Activated CD4-positive, alpha-beta T cell treated with anti-CD3 and anti-CD28 coated beads, Interleukin-2, Interleukin-4, amounts not matched to agents 100 ng/mL and 50 ng/mL, durations not matched to agents 16 hours and 8 hours (primary cell): ENCODE measurements at regions not wholly inside any gene's neighbourhood (a gene's known extent, or its start where the extent isn't known, plus 50 kb on each side); places are given as distances from the start of the nearest gene placed in this dataset.
A peak's percentile ranks its signal among the peaks of the same experiment; 100 is the strongest.

Experiments used
- DNase-seq: peaks from one replicate; pipeline ENCODE4 v3.0.0-alpha.2; 2020; ENCODE audit warnings: low spot score

DNA sequence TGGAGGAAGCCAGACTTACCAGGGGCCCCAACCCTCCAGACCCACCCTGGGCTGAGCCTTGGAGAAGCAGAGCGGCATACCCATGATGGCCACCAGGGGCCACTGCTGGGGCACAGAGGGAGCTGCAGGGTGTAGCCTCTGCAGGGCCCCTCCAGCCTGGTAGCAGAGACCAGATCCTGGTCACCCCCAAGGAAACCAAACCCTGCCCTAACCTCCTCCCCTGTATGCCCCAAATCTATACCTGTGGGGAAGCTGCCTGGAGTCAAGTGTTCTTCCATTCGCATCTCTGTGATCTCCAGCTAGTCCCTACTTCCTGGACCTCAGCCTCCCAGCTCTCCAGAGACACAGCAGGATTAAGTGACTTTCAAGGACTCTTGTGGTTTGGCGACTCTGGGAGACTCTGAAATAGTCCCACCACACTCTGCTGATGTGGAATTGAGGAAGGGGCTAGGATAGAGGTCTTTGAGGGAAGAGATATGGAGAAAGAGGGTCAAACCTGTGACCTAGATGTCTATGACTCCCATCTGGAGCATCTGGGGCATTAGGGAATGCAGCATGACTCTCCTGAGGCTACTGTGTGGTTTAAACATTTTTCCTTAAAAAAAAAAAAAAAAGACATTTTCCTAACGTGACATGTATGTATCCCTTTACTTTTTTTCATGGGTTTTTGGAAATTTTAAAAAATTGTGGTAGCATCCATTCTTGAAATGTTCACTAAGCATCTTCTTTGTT, 119.2 kb upstream of the IPO9 start:
- DNase-seq, result peak; percentile 60

DNA sequence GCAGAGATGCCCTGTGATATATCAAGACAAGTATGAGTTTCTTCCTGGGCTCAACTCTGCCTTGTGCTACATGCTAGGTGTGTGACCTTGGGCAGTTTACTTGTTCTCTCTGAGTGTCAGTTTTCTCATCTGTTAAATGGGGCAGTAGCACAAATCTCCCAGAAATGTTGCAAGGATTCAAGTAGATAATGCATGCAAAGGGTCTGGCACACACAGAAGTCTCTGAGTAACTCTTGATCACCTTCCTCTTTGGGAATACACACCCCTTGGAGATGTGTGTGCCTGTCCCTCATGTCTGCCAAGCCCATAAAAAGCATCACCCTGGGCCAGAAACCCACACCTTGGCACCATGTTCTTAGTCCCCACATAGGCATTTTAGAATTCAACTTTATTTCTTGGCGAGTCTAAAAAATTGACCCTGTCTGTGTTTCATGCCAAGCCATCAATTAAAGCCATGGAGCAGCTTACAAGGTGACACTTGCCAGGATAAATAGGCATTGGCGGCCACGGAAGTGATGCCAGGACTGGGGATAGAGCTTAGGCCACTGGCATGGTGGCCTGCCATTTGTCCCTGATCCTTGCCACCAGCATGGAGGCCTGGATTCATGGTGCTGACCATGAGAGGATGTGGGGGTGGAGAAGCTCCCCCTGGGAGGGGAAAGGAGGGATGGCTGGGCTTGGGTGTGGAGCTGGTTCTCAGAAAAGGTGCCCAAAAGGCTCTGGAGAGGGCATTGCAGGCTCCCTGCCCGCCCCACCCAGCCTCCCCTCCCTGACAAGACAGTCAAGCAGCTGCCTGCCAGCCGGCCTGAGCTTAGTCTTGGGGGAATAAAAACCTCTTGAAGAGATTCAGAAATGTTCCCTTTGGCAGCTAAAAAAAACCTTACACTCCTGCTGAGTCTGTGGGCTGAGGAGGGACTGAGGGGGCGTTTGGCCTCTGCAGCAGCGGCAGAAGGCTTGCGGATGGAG, 118.0 kb upstream of the IPO9 start:
- DNase-seq, result no peak

DNA sequence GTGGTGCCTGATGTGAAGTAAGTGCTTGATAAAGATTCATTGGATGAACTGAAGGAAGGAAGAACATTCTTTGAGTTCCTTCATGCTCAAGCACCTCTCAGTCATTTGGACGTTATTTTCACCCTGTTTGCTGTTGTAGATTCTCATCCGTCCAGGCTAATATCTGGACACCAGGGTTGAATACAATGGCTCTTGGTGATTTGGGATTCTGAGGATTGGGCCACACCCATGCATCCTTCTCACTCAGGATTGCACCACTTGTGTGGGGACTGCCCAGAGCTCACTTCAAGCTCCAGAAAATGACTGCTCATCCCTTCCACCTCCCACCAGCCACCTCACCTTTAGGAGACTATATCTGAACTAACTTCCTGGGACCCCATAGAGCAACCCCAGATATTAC, 117.1 kb upstream of the IPO9 start:
- no peak for DNase-seq

DNA sequence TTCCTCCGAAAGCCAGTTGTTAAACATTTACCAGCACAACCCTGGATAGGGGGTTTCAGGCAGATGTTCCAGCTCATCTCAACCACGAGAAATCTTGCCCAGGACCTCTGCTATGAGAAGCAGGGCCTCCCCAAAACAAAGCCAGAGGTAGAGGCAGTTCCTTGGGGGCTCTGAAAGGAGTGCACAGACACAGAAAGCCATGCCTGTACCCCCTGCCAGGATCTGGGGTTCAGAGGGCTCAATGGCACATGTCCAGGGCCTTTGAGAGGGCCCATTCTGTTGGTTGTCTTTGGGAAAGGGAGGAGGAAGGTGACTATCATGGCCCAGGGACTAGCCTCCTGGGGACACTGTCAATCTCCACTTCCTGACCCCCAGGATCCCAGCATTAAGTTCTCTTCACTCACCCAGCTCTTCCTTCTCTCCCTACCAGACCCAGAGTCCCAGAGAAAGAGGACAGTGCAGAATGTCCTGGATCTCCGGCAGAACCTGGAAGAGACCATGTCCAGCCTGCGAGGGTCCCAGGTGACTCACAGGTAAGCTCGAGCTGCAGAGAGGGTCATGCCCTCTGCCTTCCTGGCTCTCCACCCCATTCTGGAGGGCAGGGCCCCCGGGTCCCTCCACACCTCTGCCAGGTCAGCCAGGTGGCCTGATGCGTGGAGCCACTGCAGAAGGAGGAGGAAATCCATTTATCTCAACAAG, 116.4 kb upstream of the IPO9 start:
- no peak for DNase-seq

DNA sequence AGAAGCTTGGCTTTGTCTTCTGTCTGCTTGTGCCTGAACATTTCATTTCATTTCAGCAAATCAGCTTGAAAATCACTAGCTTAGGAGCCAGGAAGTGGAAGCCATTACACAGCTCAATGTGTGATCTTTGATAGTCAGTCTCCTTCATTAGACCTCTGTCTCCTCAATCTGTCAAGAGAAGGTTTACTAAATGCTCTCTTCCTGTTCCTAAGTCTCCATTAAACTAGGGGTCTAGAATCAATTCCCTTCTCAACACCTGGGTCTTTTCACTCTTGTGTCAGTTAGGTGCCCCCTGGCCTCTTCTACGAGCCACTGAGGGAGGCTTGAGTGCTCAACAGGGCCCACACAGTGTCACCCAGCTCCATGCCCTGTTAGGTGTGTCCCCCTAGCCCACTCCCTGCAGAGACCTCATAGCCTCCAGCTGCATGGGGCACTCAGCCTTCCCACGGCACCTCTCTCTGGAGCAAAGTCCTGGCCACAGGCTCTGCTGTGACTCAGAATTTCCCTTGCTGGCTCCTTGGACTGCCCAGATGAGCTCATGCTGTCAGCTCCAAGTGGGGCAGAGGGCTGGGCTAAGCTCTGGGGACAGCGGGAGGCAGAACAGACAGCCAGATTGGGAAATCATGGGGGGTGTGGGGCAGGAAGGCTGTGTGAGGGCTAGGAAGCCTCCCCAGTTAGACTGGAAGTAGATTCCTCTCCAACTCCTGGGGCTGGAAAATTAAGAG, 115.7 kb upstream of the IPO9 start:
- DNase-seq, result no peak

DNA sequence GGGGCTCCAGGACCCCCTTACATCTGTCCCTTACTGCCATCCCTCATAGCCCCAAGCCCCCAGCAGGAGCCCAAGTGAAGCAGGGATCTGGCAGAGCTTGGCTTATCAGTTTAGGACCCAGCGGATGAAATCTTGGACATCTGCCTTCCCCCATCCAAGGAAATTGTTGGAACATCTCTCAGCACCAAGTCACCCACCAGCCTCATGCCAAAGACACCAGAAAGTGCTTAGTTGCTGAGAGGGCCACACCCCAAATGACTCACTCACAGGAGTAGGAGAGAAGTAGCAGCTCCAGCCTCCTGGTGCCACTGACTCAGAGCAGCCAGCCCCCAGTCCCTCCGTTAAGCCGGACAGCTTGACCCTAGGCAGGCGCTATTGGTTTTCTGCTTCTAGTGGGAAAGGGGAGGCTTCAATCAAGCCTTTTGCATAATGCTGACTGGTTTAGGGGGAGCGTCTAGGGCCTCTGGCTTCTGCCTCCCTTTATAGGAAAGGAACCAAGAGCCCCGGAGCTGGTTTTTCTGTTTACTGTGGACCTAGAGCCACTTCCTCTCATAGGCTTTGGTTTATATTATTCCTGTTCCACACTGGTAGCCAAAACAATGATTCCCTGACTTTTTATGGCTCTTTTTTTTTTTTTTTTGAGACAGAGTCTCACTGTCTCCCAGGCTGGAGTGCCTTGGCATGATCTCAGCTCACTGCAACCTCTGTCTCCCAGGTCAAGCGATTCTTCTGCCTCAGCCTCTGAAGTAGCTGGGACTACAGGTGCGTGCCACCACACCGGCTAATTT, 114.2 kb upstream of the IPO9 start:
- no peak for DNase-seq

DNA sequence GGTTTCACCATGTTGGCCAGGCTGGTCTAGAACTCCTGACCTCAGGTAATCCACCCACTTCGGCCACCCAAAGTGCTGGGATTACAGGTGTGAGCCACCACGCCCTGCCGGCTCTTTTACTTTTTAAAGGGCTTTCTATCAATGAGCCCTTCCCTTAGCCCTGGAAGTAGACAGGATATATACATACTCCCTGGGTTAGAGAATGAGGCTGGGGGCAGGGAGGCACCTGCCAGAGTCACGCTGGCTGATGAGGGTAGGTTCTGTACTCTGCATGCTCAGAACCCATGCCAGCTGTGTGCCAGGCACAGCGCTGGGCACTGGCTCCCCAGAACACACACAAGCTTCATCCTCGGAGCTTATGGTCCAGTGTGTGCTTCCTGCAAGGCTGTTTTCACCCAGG, 113.6 kb upstream of the IPO9 start:
- no peak for DNase-seq

DNA sequence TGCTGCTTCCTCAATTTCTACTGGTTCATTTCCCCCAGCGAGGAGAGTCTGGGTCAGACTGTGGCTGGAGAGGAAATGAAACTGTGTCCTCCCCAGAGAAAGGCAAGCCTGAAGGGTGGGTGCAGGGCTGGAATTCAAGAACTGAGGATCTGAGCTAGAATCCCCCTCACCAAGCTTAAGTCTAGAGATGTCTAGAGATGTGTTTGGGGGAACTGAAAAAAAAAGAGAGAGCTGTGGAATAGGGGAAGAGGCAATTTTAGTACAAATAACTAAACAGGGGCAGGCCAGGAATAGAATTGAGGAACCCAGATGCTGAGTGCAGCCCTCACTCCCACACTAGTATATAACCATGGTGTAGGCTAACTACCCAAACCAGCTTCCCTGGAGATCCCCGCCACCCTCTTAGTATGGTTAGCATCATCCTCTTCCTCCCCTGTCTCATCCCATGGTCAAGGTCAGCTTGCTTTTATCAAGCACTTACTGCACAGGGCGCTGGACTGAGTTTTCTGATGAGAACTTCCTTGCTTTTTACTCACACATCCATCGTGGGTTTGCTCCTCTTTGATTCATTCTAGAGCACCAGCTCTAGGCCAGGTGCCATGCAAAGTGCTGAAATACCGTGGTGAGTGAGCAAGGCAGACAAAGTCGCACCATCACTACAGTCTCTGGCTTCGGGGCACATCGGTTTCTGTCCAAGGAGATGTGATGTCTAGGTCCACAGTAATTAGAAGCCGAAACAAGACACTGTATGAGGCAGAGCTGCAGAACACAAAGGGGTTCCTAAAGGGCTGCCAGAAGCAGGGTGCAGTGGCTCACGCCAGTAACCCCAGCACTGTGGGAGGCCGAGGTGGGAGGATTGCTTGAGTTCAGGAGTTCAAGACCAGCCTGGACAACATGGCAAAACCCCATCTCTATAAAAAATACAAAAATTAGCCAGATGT, 112.9 kb upstream of the IPO9 start:
- no peak for DNase-seq

DNA sequence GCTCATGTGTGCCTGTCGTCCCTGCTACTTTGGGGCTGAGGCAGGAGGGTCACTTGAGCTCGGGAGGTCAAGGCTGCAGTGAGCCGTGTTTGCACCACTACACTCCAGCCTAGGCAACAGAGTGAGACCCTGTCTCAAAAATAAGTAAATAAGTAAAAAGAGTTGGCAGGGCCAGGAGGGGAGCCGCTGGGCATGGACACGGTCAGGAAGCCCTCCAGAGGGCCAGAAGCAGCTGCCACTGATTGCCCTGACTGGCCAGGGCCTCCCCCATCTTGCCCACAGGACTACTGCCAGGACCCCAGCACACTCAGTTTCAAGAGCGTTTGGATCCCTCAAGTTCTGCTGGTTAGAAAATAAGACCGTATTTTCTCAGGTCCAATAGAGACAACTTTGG, 112.2 kb upstream of the IPO9 start:
- DNase-seq, result no peak

DNA sequence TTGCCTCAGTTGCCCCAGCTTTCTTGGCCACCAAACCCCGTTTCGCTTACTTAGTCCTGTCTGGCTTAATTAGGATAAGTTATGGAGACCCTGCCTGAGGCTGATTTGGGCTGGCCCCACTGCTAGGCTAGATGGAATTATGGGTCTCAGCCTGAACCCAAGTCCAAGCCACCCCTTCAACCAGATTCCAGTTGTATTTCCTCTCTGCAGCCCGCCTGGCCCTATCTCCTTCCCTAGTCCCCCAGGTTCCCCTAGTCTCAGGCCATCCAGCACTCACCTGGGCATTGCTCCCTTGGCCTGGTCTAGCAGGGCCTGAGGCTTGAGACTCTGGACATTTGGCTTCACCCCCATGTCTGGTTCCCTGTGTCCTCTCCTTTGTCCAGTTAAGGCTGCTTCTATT, 111.7 kb upstream of the IPO9 start:
- DNase-seq, result no peak

DNA sequence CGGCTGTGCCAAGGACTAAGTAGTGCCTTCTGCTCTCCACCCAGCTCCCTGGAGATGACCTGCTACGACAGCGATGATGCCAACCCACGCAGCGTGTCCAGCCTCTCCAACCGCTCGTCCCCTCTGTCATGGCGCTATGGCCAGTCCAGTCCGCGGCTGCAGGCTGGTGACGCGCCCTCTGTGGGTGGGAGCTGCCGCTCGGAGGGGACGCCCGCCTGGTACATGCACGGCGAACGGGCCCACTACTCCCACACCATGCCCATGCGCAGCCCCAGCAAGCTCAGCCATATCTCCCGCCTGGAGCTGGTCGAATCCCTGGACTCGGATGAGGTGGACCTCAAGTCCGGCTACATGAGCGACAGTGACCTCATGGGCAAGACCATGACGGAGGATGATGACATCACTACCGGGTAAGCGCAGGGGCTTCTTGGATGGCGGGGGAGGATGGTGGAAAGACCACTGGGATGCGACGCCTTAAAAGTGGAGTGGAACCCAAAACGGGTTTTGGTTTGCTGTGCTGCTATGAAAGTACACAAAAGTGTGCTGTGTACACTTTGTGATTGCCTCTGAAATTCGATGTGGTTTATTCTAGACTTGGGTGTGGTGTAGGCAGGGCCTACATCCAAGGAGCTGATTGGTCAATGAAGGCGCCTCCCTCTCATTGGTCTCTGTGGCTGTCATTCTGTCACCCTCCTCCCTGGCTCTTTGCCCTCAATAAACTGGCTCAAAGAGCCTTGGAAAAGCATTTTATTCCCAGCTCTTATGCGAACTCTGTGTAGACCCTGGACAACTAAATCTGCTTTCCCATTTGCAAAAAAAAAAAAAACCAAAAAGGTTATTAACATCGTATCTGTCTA, 110.4 kb upstream of the IPO9 start:
- no peak for DNase-seq

DNA sequence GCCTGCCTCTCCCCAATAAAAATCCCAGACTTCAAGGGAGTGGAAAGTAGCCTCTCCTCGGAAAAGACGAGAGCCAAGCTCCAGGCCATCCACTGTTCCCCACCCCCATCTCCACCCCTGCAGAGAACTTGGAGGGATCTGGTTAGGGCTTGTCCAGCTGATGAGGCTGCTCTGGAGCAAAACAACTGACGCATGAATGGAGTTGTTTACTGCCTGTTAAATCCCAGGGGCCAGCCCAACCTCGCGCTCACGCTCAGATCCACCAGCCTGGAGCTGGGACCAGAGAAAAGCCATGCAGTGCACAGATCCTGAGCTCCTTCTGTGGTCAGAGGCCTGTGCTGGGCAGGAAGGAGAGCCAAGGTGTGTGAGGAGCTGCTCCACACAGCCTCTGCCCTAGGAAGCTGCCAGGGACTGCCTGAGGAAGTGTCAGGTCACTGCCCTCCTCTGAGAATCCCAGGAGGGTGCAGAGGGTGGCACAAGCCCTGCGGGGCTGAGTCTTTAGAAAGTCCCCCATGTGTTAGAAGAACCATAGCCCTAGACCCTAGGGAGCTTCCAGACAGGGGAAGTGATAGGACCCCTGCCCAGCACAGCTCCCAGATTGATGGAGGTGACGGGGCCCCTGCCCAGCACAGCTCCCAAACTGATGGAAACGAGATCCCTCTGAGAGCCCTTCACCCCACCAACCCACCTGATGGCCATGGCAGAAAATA, 109.0 kb upstream of the IPO9 start:
- no peak for DNase-seq

DNA sequence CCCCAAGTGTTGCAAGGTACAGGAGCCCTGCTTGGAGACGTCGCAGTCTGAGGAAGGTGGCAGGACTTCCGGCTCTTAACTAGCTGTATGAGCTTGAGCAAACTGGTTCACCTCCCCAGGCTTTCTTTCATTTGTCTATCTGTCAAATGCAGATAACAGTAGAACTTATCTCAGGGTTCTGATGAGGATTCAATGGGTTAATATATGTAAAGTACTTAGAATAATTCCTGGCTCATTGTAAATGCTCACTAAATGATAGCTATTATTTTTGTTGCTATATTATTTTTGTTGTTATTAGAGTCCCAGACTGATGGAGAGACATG, 108.5 kb upstream of the IPO9 start:
- DNase-seq, result no peak

DNA sequence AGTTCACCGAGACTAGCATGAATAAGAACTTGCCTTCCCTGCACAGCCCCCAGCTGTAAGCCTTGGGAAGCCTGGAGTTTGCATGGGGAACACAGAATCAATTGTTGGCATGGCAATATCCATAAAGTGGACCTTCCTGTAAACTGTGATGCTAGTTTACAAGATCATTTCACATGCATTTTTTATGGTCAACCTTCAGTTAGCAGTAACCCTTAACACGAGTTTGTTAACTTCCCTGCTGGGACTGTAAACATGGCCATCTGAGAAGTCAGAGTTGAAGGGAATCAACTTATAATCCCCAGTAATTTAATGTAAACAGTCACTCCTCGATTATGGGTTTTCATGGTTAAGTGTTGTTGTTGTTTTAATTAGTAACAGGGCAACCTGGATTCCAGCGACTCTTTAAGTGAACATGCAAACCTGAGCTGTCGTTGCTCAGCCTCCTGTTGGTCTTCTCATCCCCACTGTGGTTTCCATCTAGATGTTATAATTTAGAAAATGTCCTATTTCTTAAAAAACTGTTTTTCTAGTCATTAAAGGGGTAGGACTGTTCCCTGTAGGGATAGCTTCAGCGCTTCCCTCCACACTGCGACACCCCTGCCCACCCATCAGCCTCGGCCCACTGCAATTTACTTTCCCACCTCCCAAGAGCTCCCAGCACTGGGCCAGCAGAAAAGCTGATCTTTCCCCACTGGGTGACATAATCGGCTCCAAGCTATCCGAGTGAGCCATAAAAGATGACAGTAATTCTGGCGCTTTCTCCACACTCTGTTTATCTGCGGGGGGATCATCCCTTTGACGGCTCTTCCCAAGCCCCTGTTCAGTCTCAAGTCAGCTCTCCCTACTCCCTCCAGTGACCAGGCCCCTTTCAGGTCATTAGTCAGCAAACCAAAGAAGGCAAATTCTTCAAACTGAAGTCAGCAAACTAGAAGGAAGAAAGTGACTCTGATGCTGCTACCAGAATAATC, 107.6 kb upstream of the IPO9 start:
- DNase-seq, result no peak

DNA sequence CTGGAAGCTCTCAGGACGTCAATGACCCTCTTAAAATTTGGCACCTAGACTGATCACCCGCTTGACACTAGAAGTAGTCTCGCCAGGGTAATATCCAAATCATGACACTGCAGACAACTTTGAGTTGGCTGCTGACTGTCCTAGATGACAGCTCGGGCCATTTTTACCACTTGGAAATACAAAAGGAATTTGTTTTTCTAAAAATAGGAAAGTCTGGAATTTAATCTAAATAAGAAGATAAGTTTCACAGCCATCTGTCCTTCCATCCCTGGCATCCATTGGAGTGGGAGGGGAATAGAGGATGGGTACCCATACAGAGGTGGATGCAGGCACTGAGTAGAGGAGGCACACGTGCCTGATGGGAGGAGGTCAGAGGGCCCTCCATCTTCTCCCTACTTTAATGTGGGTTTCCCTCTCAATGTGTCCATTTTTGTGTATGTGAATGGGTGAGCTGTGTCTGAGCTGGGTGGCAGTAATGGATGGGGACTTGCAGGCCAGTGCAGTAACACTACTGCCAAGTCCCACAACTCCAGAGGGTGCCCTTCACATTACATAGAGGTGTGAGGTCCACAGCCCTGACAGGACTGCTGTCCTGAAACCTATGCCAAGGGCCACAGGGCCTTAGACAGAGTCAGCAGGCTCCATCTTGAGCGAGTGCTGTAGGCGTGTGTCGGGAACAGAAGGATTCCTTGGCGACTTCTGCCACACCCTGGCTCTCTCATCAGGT, 104.8 kb upstream of the IPO9 start:
- no peak for DNase-seq

DNA sequence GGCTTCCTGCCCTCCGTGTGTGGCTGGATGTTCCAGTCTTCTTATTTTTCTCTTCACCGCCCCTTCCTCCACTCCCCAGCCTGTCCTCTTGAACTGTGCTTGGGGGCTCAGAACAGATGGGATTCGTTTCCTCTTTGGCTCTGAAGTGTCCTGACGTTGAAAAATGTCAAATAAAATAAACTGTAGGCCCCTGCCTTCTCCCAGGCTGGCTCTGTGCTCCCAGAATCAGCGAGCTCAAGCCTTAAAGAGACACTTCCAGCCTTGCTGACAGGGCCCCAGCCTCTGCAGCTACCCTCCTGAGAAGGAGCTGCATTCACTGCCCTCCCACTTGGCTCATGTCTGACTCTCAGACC, 104.2 kb upstream of the IPO9 start:
- DNase-seq, result no peak

DNA sequence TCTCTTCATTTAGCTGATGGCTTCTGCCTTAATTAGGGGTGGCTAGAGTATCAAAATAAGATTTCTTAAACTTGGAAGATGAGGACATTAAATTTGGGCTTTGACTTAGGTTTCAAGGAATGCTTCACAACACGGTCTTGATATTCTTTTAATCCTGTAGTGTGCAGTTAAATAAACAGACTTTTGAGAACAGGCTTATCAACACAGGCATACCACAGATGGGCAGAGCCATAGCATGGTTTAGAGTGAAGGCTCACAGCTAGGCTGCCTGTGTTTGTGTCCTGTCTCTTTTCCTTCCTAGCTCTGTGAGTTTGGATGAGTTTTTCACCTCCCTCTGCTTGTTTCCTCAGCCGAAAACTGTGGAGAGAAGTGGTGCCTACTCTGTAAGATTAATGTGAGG, 102.3 kb upstream of the IPO9 start:
- DNase-seq, result no peak
